HG03469 (cell line): ENCODE measurements at regions not wholly inside any gene's neighbourhood (a gene's known extent, or its start where the extent isn't known, plus 50 kb on each side); places are given as distances from the start of the nearest gene placed in this dataset.

Source experiments
- ATAC-seq: cut with Tn5 transposase; IDR thresholded peaks from one replicate; pipeline ENCODE4 v1.9.1; 2021; ENCODE audit warnings: mild to moderate bottlenecking, moderate library complexity, moderate number of reproducible peaks; ENCODE audit not compliant: unreplicated experiment

GRCh38 chr6:150711061-150711460 is 111.4 kb downstream of the PLEKHG1 start:
- ATAC-seq, result no peak

DNA sequence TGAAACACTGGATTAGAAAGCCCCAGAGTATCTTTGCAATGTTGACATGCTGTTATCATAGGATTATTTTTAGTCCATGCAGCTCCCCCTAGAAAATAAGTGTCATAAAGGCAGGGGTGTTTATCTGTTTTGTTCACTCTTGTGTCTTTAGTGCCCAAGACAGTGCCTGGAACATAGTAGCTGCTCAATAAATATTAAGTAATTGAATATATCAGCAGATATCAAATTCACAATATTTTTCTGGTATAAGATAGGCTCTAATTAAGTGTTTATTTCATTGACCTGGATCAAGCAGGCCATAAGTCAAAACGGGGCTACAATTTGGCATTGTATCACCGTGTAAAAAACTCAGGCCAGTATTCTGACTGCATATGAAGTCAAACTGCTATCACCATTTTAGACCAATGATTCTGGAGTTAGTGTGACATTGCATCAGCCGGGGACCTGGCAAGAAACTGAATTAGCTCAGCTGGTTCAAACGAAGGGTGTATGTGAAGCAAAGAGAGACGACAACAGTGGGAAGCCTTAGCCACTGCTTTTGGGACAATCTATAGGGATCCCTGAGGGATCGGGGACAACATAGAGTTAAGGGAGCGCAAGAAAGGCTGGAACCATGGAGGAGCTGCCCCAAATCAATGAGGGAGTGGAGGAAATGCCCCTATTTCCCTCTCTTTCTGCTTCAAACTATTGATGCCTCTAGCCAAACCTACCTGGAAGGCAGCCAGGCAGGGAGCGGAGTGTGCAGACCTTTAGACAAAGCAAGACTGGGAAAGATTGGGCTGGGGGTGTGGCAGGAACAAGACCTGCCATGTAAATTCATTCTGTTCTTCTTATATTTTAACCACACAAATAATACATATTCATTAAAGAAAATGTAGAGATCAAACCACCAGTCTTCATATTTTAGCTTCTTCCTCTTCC is 112.2 kb downstream of the PLEKHG1 start:
- ATAC-seq, result no peak

- no peak for ATAC-seq
These were observed 113.0 kb downstream of the PLEKHG1 start for GRCh38 chr6:150712505-150713252.

DNA sequence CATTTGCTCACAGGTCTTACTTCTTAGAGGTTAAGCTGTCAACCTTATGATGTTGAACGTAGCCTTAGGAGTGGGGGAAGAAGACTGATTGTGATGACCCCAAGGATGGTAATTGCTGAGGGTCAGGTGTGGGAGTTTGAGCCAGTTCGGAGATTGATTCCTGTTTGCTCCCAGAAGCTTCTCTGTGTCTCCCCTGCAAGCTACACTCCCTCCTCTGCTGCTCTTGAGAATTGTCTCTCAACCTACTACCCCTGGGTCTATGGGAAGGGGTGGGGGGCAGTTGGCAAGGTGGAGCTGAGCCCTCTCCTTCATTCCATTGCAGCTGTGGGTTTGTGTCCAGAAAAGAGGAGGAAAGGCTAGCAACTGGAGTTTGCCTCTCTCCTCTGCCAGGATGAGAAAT is 113.8 kb downstream of the PLEKHG1 start:
- ATAC-seq, result no peak

DNA sequence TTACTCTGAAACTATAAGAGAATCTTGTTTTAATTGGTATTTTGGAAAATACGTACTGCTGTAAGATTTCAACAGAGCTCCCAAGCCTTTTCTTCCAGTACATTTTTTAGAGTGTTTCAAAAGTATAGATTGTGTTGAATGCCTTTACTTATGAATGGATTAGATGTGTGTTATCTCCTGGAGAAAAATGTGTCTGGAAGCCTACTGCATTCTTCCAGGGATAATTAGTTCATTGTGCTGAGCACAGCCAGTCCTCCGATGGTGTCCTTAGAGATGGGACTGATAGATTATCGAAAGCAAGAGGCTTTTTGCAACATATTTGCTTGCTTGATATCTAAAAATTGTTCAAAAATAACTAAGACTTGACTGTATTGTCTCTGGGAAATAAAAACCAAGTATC is 114.2 kb downstream of the PLEKHG1 start:
- no peak for ATAC-seq

GRCh38 chr6:150715133-150715532 is 115.4 kb downstream of the PLEKHG1 start:
- ATAC-seq, result no peak

GRCh38 chr6:150717419-150717818 is 117.7 kb downstream of the PLEKHG1 start:
- ATAC-seq, result no peak

DNA sequence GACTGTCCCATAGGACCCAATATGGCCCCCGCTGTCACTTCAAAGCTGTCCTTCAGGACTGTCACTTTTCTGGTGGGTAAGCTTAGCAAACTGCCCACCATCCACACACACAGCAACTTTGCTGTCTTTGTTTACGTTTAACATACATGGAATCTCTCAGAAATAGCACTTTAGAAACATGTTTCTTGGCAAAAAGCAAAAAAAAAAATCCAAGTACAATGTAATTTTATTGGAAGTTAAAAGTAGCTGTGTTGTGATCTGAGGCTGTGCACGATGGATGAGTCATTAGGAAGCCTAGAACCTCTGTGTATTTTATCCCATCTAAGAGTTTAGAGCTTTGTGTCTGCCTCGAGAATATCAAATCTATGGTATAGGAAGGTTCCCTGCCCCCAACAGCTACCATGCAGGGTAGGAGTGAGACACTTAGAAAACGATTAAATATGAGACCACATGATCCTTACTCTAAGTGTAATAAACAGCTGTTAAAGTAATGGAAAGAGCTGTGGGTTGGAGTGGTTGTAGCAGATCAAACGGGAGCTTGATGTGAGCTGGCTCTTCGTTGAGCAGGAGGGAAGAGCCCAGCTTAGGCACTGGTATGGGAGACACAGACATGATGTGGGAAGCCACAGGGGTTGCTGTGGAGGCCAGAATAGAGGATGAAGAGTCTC is 119.5 kb downstream of the PLEKHG1 start:
- ATAC-seq, result no peak

- ATAC-seq, result no peak
These were observed 120.1 kb downstream of the PLEKHG1 start for GRCh38 chr6:150719831-150720230.

- ATAC-seq, result peak; percentile 94
These were observed 121.1 kb downstream of the PLEKHG1 start for GRCh38 chr6:150720774-150721233.

DNA sequence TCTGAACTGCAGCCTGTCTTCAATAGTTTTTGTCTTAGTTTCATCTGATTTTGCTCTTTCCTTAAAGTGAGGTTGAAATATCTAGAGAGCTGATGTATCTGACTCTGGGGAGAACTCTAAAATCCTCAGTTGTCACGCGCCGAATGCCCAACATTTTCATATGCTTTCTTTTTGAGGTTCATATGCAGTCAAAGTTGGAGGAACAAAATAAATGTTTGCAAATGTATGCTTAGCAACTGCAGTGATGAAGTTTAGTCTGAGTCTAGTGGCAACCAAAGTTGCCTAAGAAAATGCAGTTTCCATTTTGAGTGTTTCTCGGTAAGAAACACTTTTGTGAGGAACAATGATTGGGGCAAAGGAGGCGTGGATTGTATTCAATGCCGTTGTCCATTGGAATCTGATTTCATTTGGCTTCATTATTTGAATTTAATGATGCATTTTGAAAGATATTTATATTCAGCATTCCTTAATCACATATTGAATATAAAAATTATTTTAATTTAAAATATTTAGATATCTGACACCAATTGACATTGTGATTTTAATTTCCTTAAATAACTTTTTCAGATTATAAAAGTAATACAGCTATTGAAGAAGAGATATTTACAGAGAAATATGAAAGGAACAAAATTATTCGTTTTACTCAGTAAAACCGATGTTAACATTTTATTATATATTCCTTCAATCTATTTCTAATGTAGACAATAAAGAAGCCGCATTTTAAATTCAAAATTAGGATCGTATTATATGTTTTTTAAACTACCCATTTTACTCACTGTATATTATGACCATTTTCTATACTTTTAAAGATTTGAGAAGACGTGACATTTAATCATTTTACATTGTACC is 122.0 kb downstream of the PLEKHG1 start:
- no peak for ATAC-seq

- no peak for ATAC-seq
These were observed 123.1 kb downstream of the PLEKHG1 start for GRCh38 chr6:150722614-150723344.

- no peak for ATAC-seq
These were observed 123.6 kb downstream of the PLEKHG1 start for GRCh38 chr6:150723345-150723658.

DNA sequence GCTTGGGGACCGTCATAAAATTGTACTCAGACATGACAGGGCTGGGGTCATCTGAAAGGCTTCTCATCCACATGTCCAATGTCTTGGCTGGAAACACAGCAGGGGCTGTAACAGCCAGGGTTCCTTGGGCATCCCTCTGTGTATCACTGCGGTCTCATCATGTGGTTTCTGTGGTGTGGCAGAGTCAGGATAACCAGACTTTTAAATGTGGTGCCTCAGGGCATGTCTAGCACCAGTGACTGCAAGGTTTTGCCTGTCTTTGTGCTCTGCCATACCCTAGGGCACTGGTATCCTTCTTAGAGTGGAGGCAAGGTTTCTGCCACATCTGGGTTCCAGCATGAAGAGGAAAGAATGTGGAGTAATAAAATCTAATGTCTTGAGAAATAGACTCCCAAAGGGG is 124.2 kb downstream of the PLEKHG1 start:
- ATAC-seq, result no peak

DNA sequence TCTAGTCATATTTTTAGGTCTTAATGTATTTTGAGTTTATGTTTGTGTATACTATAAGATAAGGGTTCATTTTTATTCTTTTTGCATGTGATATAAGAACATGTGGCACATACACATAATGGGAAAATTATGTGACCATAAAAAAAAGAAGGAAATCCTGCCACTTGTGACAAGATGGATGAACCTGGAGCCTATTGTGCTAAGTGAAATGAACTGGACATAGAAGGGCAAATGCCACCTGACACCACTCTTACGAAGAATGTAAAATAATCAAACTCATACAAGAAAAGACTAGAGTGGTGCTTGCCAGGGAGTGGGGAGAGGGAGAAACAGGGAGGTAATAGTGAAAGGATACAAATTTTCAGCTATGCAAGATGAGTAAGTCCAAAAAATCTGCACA is 126.1 kb downstream of the PLEKHG1 start:
- ATAC-seq, result no peak

- ATAC-seq, result no peak
These were observed 129.6 kb downstream of the PLEKHG1 start for GRCh38 chr6:150729188-150729748.

GRCh38 chr6:150730801-150731457 is 131.2 kb downstream of the PLEKHG1 start:
- no peak for ATAC-seq

DNA sequence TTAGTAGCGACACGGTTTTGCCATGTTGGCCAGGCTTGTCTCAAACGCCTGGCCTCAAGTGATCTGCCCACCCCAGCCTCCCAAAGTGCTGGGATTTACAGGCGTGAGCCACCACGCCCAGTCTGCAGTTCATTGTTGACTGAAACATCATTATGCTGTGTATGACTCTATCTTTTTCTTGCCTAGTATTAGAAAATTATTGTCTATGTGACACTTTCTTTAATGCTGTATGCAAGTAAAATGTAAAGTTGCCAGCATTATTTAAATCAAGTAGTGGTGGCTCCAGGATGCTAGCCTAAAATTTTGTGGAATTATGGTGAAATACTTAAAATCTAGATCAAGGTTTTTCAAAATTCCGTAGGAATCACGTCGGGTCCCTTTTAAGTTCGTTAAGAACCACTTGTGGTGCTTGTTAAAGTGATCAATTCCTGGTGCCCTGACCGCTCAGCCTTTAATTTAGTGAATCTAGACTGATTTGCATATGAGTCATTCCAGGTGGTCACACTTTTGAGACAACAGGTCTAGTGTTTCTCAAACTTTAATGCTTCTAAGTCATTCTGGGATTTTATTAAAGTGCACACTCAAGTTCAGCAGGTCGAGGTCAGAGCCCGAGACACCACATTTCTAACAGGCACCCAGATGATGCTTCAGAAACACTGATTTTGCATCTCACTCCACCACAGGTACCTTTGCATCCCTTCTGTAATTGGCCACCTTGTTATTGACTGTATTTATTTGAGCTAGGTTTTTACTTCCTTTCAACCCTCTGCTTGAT is 132.6 kb upstream of the MTHFD1L start:
- peak; percentile 52 for ATAC-seq
